Stimulated activated CD4-positive, alpha-beta T cell treated with anti-CD3 and anti-CD28 coated beads, Interleukin-15, amount 100 ng/mL, for 48 hours (primary cell): ENCODE measurements at regions not wholly inside any gene's neighbourhood (a gene's known extent, or its start where the extent isn't known, plus 50 kb on each side); places are given as distances from the start of the nearest gene placed in this dataset.
"Not testable (repeated sequence)": the region's sequence is repeated elsewhere in the genome, so short reads cannot be mapped to it uniquely, and the experiment has no call there.

ENCODE experiments used
- DNase-seq, 2 donors: peaks; one replicate each; pipeline ENCODE4 v3.0.0-alpha.2; 2020; ENCODE audit warnings: low read depth in 2 of 2

GRCh38 chr5:116747881-116748280, 173.3 kb upstream of the SEMA6A start:
- no peak for DNase-seq

GRCh38 chr5:116746668-116747067, 172.0 kb upstream of the SEMA6A start:
- no peak for DNase-seq

- DNase-seq: no peak
Measured at GRCh38 chr5:116740771-116741170, 166.1 kb upstream of the SEMA6A start.

- DNase-seq: no peak
Measured at GRCh38 chr5:116739571-116739970, 164.9 kb upstream of the SEMA6A start.

- DNase-seq: no peak
Measured at GRCh38 chr5:116738615-116739261, 164.1 kb upstream of the SEMA6A start.

GRCh38 chr5:116738239-116738614, 163.6 kb upstream of the SEMA6A start:
- DNase-seq: no peak

GRCh38 chr5:116736671-116737070, 162.0 kb upstream of the SEMA6A start:
- DNase-seq: no peak

GRCh38 chr5:116733991-116734975, 159.7 kb upstream of the SEMA6A start:
- DNase-seq: no peak

GRCh38 chr5:116732591-116732990, 158.0 kb upstream of the SEMA6A start:
- no peak for DNase-seq

- DNase-seq: no peak
Measured at GRCh38 chr5:116731432-116731831, 156.8 kb upstream of the SEMA6A start.

- no peak for DNase-seq
Measured at GRCh38 chr5:116730706-116731105, 156.1 kb upstream of the SEMA6A start.

- DNase-seq: no peak
Measured at GRCh38 chr5:116730185-116730584, 155.6 kb upstream of the SEMA6A start.

GRCh38 chr5:116727248-116727647, 152.6 kb upstream of the SEMA6A start:
- DNase-seq: no peak

- not testable (repeated sequence) for DNase-seq
Measured at GRCh38 chr5:116726180-116726579, 151.6 kb upstream of the SEMA6A start.

- no peak for DNase-seq
Measured at GRCh38 chr5:116724971-116725370, 150.3 kb upstream of the SEMA6A start.

- no peak for DNase-seq
Measured at GRCh38 chr5:116722651-116723050, 148.0 kb upstream of the SEMA6A start.

GRCh38 chr5:116719106-116719505, 144.5 kb upstream of the SEMA6A start:
- DNase-seq: no peak

GRCh38 chr5:116718317-116718716, 143.7 kb upstream of the SEMA6A start:
- DNase-seq: no peak

- no peak for DNase-seq
Measured at GRCh38 chr5:116709082-116709481, 134.5 kb upstream of the SEMA6A start.

GRCh38 chr5:116705121-116705519, 130.5 kb upstream of the SEMA6A start:
- not testable (repeated sequence) for DNase-seq

- DNase-seq: no peak
Measured at GRCh38 chr5:116703941-116704340, 129.3 kb upstream of the SEMA6A start.

GRCh38 chr5:116703328-116703727, 128.7 kb upstream of the SEMA6A start:
- DNase-seq: no peak

- DNase-seq: no peak
Measured at GRCh38 chr5:116702776-116703175, 128.2 kb upstream of the SEMA6A start.
